ENCODE measurements at regions not wholly inside any gene's neighbourhood (a gene's known extent, or its start where the extent isn't known, plus 50 kb on each side); places are given as distances from the start of the nearest gene placed in this dataset.
"Not testable (repeated sequence)": the region's sequence is repeated elsewhere in the genome, so short reads cannot be mapped to it uniquely, and the experiment has no call there.

GRCh38 chr3:35200056-35200455 is 439.3 kb upstream of the ARPP21 start:
- DNase-seq: no peak
- TF ChIP-seq GATA1 (IDR thresholded peaks at IDR 0.05; ENCODE audit: low read depth, low read length): no peak
- TF ChIP-seq POLR2A (IDR thresholded peaks at IDR 0.05; ENCODE audit: low read length): no peak

GRCh38 chr3:35201211-35201610 is 438.1 kb upstream of the ARPP21 start:
- DNase-seq: no peak
- no peak for TF ChIP-seq POLR2A (IDR thresholded peaks at IDR 0.05; ENCODE audit: low read length)
- no peak for TF ChIP-seq GATA1 (IDR thresholded peaks at IDR 0.05; ENCODE audit: low read depth, low read length)

GRCh38 chr3:35215525-35216500 is 423.5 kb upstream of the ARPP21 start:
- no peak for TF ChIP-seq POLR2A (IDR thresholded peaks at IDR 0.05; ENCODE audit: low read length)
- no peak for TF ChIP-seq GATA1 (IDR thresholded peaks at IDR 0.05; ENCODE audit: low read depth, low read length)
- no peak for DNase-seq

GRCh38 chr3:35216501-35217266 is 422.6 kb upstream of the ARPP21 start:
- DNase-seq: no peak

GRCh38 chr3:35223632-35224394 is 415.5 kb upstream of the ARPP21 start:
- DNase-seq: no peak
- TF ChIP-seq GATA1 (IDR thresholded peaks at IDR 0.05; ENCODE audit: low read depth, low read length) (no peak), POLR2A (IDR thresholded peaks at IDR 0.05; ENCODE audit: low read length) (no peak)

More at GRCh38 chr3:35216501-35217266, 422.6 kb upstream of the ARPP21 start:
- no peak for TF ChIP-seq POLR2A (IDR thresholded peaks at IDR 0.05; ENCODE audit: low read length)
- no peak for TF ChIP-seq GATA1 (IDR thresholded peaks at IDR 0.05; ENCODE audit: low read depth, low read length)

GRCh38 chr3:35224565-35225295 is 414.6 kb upstream of the ARPP21 start:
- no peak for DNase-seq

GRCh38 chr3:35241236-35241635 is 398.1 kb upstream of the ARPP21 start:
- no peak for TF ChIP-seq GATA1 (IDR thresholded peaks at IDR 0.05; ENCODE audit: low read depth, low read length)
- TF ChIP-seq POLR2A (IDR thresholded peaks at IDR 0.05; ENCODE audit: low read length): no peak
- no peak for DNase-seq

More at GRCh38 chr3:35224565-35225295, 414.6 kb upstream of the ARPP21 start:
- no peak for TF ChIP-seq GATA1 (IDR thresholded peaks at IDR 0.05; ENCODE audit: low read depth, low read length)
- no peak for TF ChIP-seq POLR2A (IDR thresholded peaks at IDR 0.05; ENCODE audit: low read length)

GRCh38 chr3:35254917-35255316 is 384.4 kb upstream of the ARPP21 start:
- no peak for TF ChIP-seq GATA1 (IDR thresholded peaks at IDR 0.05; ENCODE audit: low read depth, low read length)
- TF ChIP-seq POLR2A (IDR thresholded peaks at IDR 0.05; ENCODE audit: low read length): no peak
- DNase-seq: no peak

GRCh38 chr3:35257641-35258040 is 381.7 kb upstream of the ARPP21 start:
- no peak for DNase-seq

GRCh38 chr3:35262406-35262805 is 376.9 kb upstream of the ARPP21 start:
- DNase-seq: no peak
- TF ChIP-seq GATA1 (IDR thresholded peaks at IDR 0.05; ENCODE audit: low read depth, low read length): no peak

More at GRCh38 chr3:35257641-35258040, 381.7 kb upstream of the ARPP21 start:
- TF ChIP-seq GATA1 (IDR thresholded peaks at IDR 0.05; ENCODE audit: low read depth, low read length): no peak
- TF ChIP-seq POLR2A (IDR thresholded peaks at IDR 0.05; ENCODE audit: low read length): no peak

- no peak for TF ChIP-seq GATA1 (IDR thresholded peaks at IDR 0.05; ENCODE audit: low read depth, low read length)
- no peak for TF ChIP-seq POLR2A (IDR thresholded peaks at IDR 0.05; ENCODE audit: low read length)
- DNase-seq: no peak
These were observed 375.8 kb upstream of the ARPP21 start for GRCh38 chr3:35263477-35263876.

- not testable (repeated sequence) for DNase-seq
These were observed 373.3 kb upstream of the ARPP21 start for GRCh38 chr3:35266065-35266464.

GRCh38 chr3:35275768-35276167 is 363.6 kb upstream of the ARPP21 start:
- TF ChIP-seq GATA1 (IDR thresholded peaks at IDR 0.05; ENCODE audit: low read depth, low read length) (no peak), POLR2A (IDR thresholded peaks at IDR 0.05; ENCODE audit: low read length) (no peak)
- DNase-seq: no peak
